H1 (cell line): ENCODE measurements at regions not wholly inside any gene's neighbourhood (a gene's known extent, or its start where the extent isn't known, plus 50 kb on each side); places are given as distances from the start of the nearest gene placed in this dataset.
"Not testable (repeated sequence)": the region's sequence is repeated elsewhere in the genome, so short reads cannot be mapped to it uniquely, and the experiment has no call there.

Experiments used
- CTCF ChIA-PET: fragments of 300-600 bp; sonication (Branson Sonifier 250); formaldehyde crosslinking; loops from one replicate; lab custom pipeline; 2021; ENCODE audit not compliant: partially characterized antibody; lab: Charles Lee
- POLR2A ChIA-PET: fragments of 300-600 bp; sonication (Branson Sonifier 250); formaldehyde crosslinking; loops from one replicate; lab custom pipeline; 2021; ENCODE audit warnings: inconsistent platforms; ENCODE audit not compliant: partially characterized antibody; lab: Charles Lee
- DNase-seq, 2 experiments: peaks; one replicate each; pipeline versions ENCODE4 v3.0.0 to v3.0.0-alpha.2; 2010 to 2022; ENCODE audit warnings: low spot score in 2 of 2, low read depth in 1 of 2, mixed read lengths in 1 of 2
- FAIRE-seq: peaks from 2 replicates; lab custom pipeline; 2011; peaks lifted over from hg19 to GRCh38; lab: Jason Lieb, UNC
- H2AFZ ChIP-seq: 2 replicates; pipeline ENCODE4 v1.8.1; 2012; ENCODE audit warnings: low read length, inconsistent platforms
- H2AK5ac ChIP-seq: 2 replicates; pipeline ENCODE4 v1.6.1; 2013; ENCODE audit warnings: low read depth, low read length
- H2BK120ac ChIP-seq: replicated peaks from 2 replicates; pipeline ENCODE3; 2013; ENCODE audit warnings: low read depth, low read length, inconsistent platforms
- H2BK12ac ChIP-seq: 2 replicates; pipeline ENCODE4 v1.6.1; 2013; ENCODE audit warnings: low read depth, low read length
- H2BK15ac ChIP-seq: 2 replicates; pipeline ENCODE4 v1.6.1; 2013; ENCODE audit warnings: low read length
- H2BK20ac ChIP-seq: 2 replicates; pipeline ENCODE4 v1.6.1; 2013; ENCODE audit warnings: low read length
- H2BK5ac ChIP-seq: 2 replicates; pipeline ENCODE4 v1.6.1; 2013; ENCODE audit warnings: low read depth, low read length
- H3K14ac ChIP-seq: 2 replicates; pipeline ENCODE4 v1.6.1; 2013; ENCODE audit warnings: inconsistent platforms; ENCODE audit not compliant: insufficient read length
- H3K18ac ChIP-seq: 2 replicates; pipeline ENCODE4 v1.6.1; 2013; ENCODE audit warnings: low read length; ENCODE audit errors: extremely low read depth
- H3K23ac ChIP-seq: 2 replicates; pipeline ENCODE4 v1.6.1; 2013; ENCODE audit warnings: inconsistent platforms; ENCODE audit not compliant: insufficient read length
- H3K23me2 ChIP-seq: 2 replicates; pipeline ENCODE4 v1.6.1; 2013; ENCODE audit warnings: low read depth, low read length
- H3K27ac ChIP-seq: 2 replicates; pipeline ENCODE4 v1.6.1; 2011; ENCODE audit warnings: low read depth, low read length, inconsistent platforms
- H3K27me3 ChIP-seq, 4 experiments: replicated peaks in 1 of 4; 1 replicate in 1 of 4; 2 replicates in 3 of 4; pipeline versions ENCODE4 v1.6.1 to v1.8.1; 2011 to 2013; ENCODE audit warnings: low read length in 3 of 4, mild to moderate bottlenecking in 3 of 4, inconsistent platforms in 2 of 4, mixed read lengths in 2 of 4, moderate library complexity in 1 of 4; ENCODE audit not compliant: control insufficient read depth in 3 of 4, insufficient read depth in 3 of 4; ENCODE audit errors: extremely low read depth in 1 of 4
- H3K36me3 ChIP-seq, 4 experiments: 2 replicates each; pipeline versions ENCODE4 v1.6.1 to v1.8.1; 2011 to 2013; ENCODE audit warnings: mild to moderate bottlenecking in 4 of 4, low read length in 3 of 4, moderate library complexity in 2 of 4, control low read depth in 1 of 4, inconsistent platforms in 1 of 4; ENCODE audit not compliant: insufficient read depth in 4 of 4, control insufficient read depth in 2 of 4
- H3K4ac ChIP-seq: replicated peaks from 2 replicates; pipeline ENCODE3; 2013; ENCODE audit warnings: low read length, low read depth, mixed read lengths, inconsistent platforms; ENCODE audit not compliant: insufficient read length
- H3K4me1 ChIP-seq, 4 experiments: replicated peaks in 1 of 4; 1 replicate in 1 of 4; 2 replicates in 3 of 4; pipeline versions ENCODE4 v1.6.1 to v1.8.1; 2011 to 2013; ENCODE audit warnings: low read length in 3 of 4, inconsistent platforms in 2 of 4, mixed read lengths in 1 of 4; ENCODE audit not compliant: insufficient read depth in 4 of 4, control insufficient read depth in 3 of 4
- H3K4me2 ChIP-seq, 2 experiments: 2 replicates each; pipeline versions ENCODE4 v1.6.1 to v1.8.1; 2011 to 2013; ENCODE audit warnings: low read depth in 2 of 2, low read length in 2 of 2, control low read depth in 1 of 2, inconsistent platforms in 1 of 2, mild to moderate bottlenecking in 1 of 2; ENCODE audit not compliant: insufficient read depth in 1 of 2
- H3K4me3 ChIP-seq, 4 experiments: fragments of 200-600, 300-600 bp in 1 of 4; sonication (generic), shearing (Covaris generic), sonication (Bioruptor Twin) in 1 of 4; 2 replicates each; pipeline versions ENCODE4 v1.5.1 to v1.8.1; 2011 to 2016; ENCODE audit warnings: low read length in 4 of 4, low read depth in 3 of 4, control low read depth in 2 of 4, inconsistent platforms in 2 of 4, mild to moderate bottlenecking in 2 of 4, mixed read lengths in 1 of 4, moderate library complexity in 1 of 4; ENCODE audit not compliant: insufficient read depth in 2 of 4; ENCODE audit errors: extremely low read depth in 1 of 4
- H3K56ac ChIP-seq: replicated peaks from 2 replicates; pipeline ENCODE3; 2013; ENCODE audit warnings: low read depth, mild to moderate bottlenecking, mixed read lengths, low read length, inconsistent platforms; ENCODE audit not compliant: insufficient read length
- H3K79me1 ChIP-seq: 2 replicates; pipeline ENCODE4 v1.6.1; 2013; ENCODE audit warnings: low read depth, low read length, control low read depth
- H3K79me2 ChIP-seq, 2 experiments: 2 replicates each; pipeline versions ENCODE4 v1.6.1 to v1.8.1; 2012 to 2013; ENCODE audit warnings: low read length in 2 of 2, mild to moderate bottlenecking in 2 of 2, inconsistent platforms in 1 of 2; ENCODE audit not compliant: insufficient read depth in 2 of 2, control insufficient read depth in 1 of 2
- H3K9ac ChIP-seq, 4 experiments: replicated peaks in 1 of 4; 1 replicate in 1 of 4; 2 replicates in 3 of 4; pipeline versions ENCODE4 v1.6.1 to v1.8.1; 2011 to 2013; ENCODE audit warnings: low read depth in 3 of 4, low read length in 3 of 4, control low read depth in 2 of 4, mild to moderate bottlenecking in 2 of 4, moderate library complexity in 2 of 4, inconsistent platforms in 1 of 4; ENCODE audit errors: extremely low read depth in 1 of 4
- H3K9me3 ChIP-seq, 2 experiments: 2 replicates each; pipeline versions ENCODE4 v1.6.1 to v1.8.1; 2012 to 2013; ENCODE audit warnings: mild to moderate bottlenecking in 2 of 2, moderate library complexity in 2 of 2, control low read depth in 1 of 2, inconsistent platforms in 1 of 2, low read depth in 1 of 2, low read length in 1 of 2, mixed read lengths in 1 of 2; ENCODE audit not compliant: insufficient read depth in 2 of 2
- H4K20me1 ChIP-seq, 2 experiments: replicated peaks in 1 of 2; 2 replicates each; pipeline versions ENCODE3 to v1.8.1; 2011 to 2013; ENCODE audit warnings: inconsistent platforms in 2 of 2, low read length in 2 of 2, mild to moderate bottlenecking in 1 of 2; ENCODE audit not compliant: insufficient read depth in 2 of 2, control insufficient read depth in 1 of 2
- H4K5ac ChIP-seq: 2 replicates; pipeline ENCODE4 v1.6.1; 2013; ENCODE audit warnings: low read length, low read depth, mixed read lengths, inconsistent platforms; ENCODE audit not compliant: insufficient read length
- H4K8ac ChIP-seq: 2 replicates; pipeline ENCODE4 v1.8.0; 2013; ENCODE audit warnings: mild to moderate bottlenecking, moderate library complexity, low read length, inconsistent platforms; ENCODE audit not compliant: insufficient read depth; ENCODE audit errors: extremely low read depth
- H4K91ac ChIP-seq: replicated peaks from 2 replicates; pipeline ENCODE3; 2013; ENCODE audit warnings: low read length, mixed read lengths, inconsistent platforms; ENCODE audit not compliant: insufficient read length
- WGBS, 2 experiments: shearing (Covaris generic) in 1 of 2; methylation state at CpG; one replicate each; pipeline versions ENCODE4 v1.1.6 to v1.1.7; 2013 to 2015; ENCODE audit warnings: low lambda C conversion rate in 2 of 2, mixed read lengths in 2 of 2, inconsistent platforms in 1 of 2, low coverage in 1 of 2, missing lambda C conversion rate in 1 of 2; ENCODE audit not compliant: insufficient replicate concordance in 2 of 2, insufficient coverage in 1 of 2, insufficient read length in 1 of 2; ENCODE audit errors: extremely low coverage in 1 of 2, missing lambda C conversion rate in 1 of 2; 5-methylcytosine and 5-hydroxymethylcytosine counted together

GRCh38 chr21:8245642-8246402, 2275.6 kb upstream of the TPTE start:
- H4K8ac ChIP-seq, H3K14ac ChIP-seq, H3K4me1 ChIP-seq, H3K23me2 ChIP-seq, CTCF ChIA-PET, H2BK15ac ChIP-seq, H3K4me2 ChIP-seq, DNase-seq, FAIRE-seq, H3K18ac ChIP-seq, H3K23ac ChIP-seq, H2BK20ac ChIP-seq, H3K79me2 ChIP-seq, H3K9ac ChIP-seq, H3K36me3 ChIP-seq, H2BK120ac ChIP-seq, H2BK12ac ChIP-seq, H2AFZ ChIP-seq, H2AK5ac ChIP-seq, H3K4ac ChIP-seq, H4K5ac ChIP-seq, H4K91ac ChIP-seq, H3K4me3 ChIP-seq, H3K79me1 ChIP-seq, H2BK5ac ChIP-seq, H3K56ac ChIP-seq, H4K20me1 ChIP-seq, POLR2A ChIA-PET, H3K9me3 ChIP-seq, H3K27me3 ChIP-seq, H3K27ac ChIP-seq: not testable (repeated sequence)
- no CpG with 5 or more reads among the region's 40 CpGs for WGBS, 2 experiments

GRCh38 chr21:8251701-8252100, 2269.7 kb upstream of the TPTE start:
- H3K27me3 ChIP-seq, H3K4me3 ChIP-seq, H2BK5ac ChIP-seq, H3K23ac ChIP-seq, H3K14ac ChIP-seq, H2BK12ac ChIP-seq, DNase-seq, H4K8ac ChIP-seq, H3K23me2 ChIP-seq, H4K5ac ChIP-seq, H3K27ac ChIP-seq, H3K4me1 ChIP-seq, H3K18ac ChIP-seq, H3K9ac ChIP-seq, H2AFZ ChIP-seq, H2BK20ac ChIP-seq, POLR2A ChIA-PET, H3K79me2 ChIP-seq, H4K20me1 ChIP-seq, H2BK120ac ChIP-seq, H2AK5ac ChIP-seq, H2BK15ac ChIP-seq, H3K79me1 ChIP-seq, H3K4me2 ChIP-seq, H3K56ac ChIP-seq, CTCF ChIA-PET, H3K9me3 ChIP-seq, FAIRE-seq, H3K36me3 ChIP-seq, H3K4ac ChIP-seq, H4K91ac ChIP-seq: not testable (repeated sequence)
- WGBS, 2 experiments: no CpG with 5 or more reads among the region's 64 CpGs
